PC-3 (cell line): ENCODE measurements at regions not wholly inside any gene's neighbourhood (a gene's known extent, or its start where the extent isn't known, plus 50 kb on each side); places are given as distances from the start of the nearest gene placed in this dataset.
"Not testable (repeated sequence)": the region's sequence is repeated elsewhere in the genome, so short reads cannot be mapped to it uniquely, and the experiment has no call there.

ENCODE experiments used
- ATAC-seq: fragments of 200-7000 bp; cut with Tn5 transposase; 2 replicates; pipeline ENCODE4 v1.9.1; 2020; ENCODE audit warnings: mild to moderate bottlenecking, moderate library complexity
- BruUV-seq: library from RNA; stranded (reverse); fragments of 400-500 nt; replicated peaks from 2 replicates; lab custom pipeline; 2021; lab: Mats Ljungman, UMichigan
- CTCF ChIA-PET: fragments of 300-600 bp; sonication (Branson Sonifier 250); formaldehyde crosslinking; loops from one replicate; lab custom pipeline; 2022; ENCODE audit warnings: antibody characterized with exemption; lab: Charles Lee
- POLR2A ChIA-PET: fragments of 300-600 bp; sonication (Branson Sonifier 250); formaldehyde crosslinking; loops from one replicate; lab custom pipeline; 2022; ENCODE audit warnings: antibody characterized with exemption; ENCODE audit not compliant: unreplicated experiment; lab: Charles Lee
- DNase-seq: peaks from one replicate; pipeline ENCODE4 v3.0.0-alpha.2; 2015
- H2AFZ ChIP-seq: fragments of 300-600 bp; sonication (generic); 2 replicates; pipeline ENCODE4 v1.6.0; 2016; ENCODE audit warnings: antibody characterized with exemption, low read length
- H3F3A ChIP-seq: fragments of 300-600 bp; sonication (generic); one replicate; pipeline ENCODE4 v1.6.0; 2017; ENCODE audit warnings: antibody characterized with exemption, low read length, control low read depth, mild to moderate bottlenecking; ENCODE audit not compliant: unreplicated experiment
- H3K27ac ChIP-seq: fragments of 300-600 bp; sonication (generic); 2 replicates; pipeline ENCODE4 v1.5.1; 2016; ENCODE audit warnings: mild to moderate bottlenecking, low read length
- H3K27me3 ChIP-seq: fragments of 300-600 bp; sonication (generic); 2 replicates; pipeline ENCODE4 v1.6.1; 2016; ENCODE audit warnings: low read length, mixed read lengths
- H3K36me3 ChIP-seq: fragments of 300-600 bp; sonication (generic); 2 replicates; pipeline ENCODE4 v1.6.1; 2016; ENCODE audit warnings: low read depth, mixed run types, low read length, mixed read lengths
- H3K4me1 ChIP-seq: fragments of 300-600 bp; sonication (generic); 2 replicates; pipeline ENCODE4 v1.5.1; 2016; ENCODE audit warnings: low read length; ENCODE audit not compliant: insufficient read depth
- H3K4me2 ChIP-seq: fragments of 300-600 bp; sonication (generic); 2 replicates; pipeline ENCODE4 v1.6.0; 2016; ENCODE audit warnings: low read length
- H3K4me3 ChIP-seq: fragments of 300-600 bp; sonication (generic); 2 replicates; pipeline ENCODE4 v1.5.1; 2016; ENCODE audit warnings: mild to moderate bottlenecking, low read length, mixed read lengths
- H3K79me2 ChIP-seq: fragments of 300-600 bp; sonication (generic); 2 replicates; pipeline ENCODE4 v1.6.1; 2017; ENCODE audit warnings: low read length, mixed read lengths
- H3K9ac ChIP-seq: fragments of 300-600 bp; sonication (generic); 2 replicates; pipeline ENCODE4 v1.6.0; 2016; ENCODE audit warnings: mild to moderate bottlenecking, low read length
- H3K9me2 ChIP-seq: fragments of 300-600 bp; sonication (generic); replicated peaks from 2 replicates; pipeline ENCODE4 v1.6.1; 2016; ENCODE audit warnings: mixed run types, low read length, mixed read lengths
- H3K9me3 ChIP-seq: fragments of 300-600 bp; sonication (generic); 2 replicates; pipeline ENCODE4 v1.6.1; 2016; ENCODE audit warnings: low read length, mixed read lengths
- H4K20me1 ChIP-seq: fragments of 300-600 bp; sonication (generic); 2 replicates; pipeline ENCODE4 v1.6.1; 2016; ENCODE audit warnings: low read length, mixed read lengths
- CTCF ChIP-seq: fragments of 300-600 bp; sonication (generic); conservative IDR thresholded peaks from 2 replicates; pipeline ENCODE4 v1.5.1; 2017; ENCODE audit warnings: antibody characterized with exemption, low read depth, mild to moderate bottlenecking, low read length
- EZH2 ChIP-seq: fragments of 300-600 bp; sonication (generic); IDR thresholded peaks from one replicate; pipeline ENCODE4 v1.6.1; 2017; ENCODE audit warnings: antibody characterized with exemption, mild to moderate bottlenecking, low read length; ENCODE audit not compliant: unreplicated experiment
- EZH2phosphoT487 ChIP-seq: fragments of 300-600 bp; sonication (generic); IDR thresholded peaks from 2 replicates; pipeline ENCODE4 v1.6.1; 2018; ENCODE audit warnings: mild to moderate bottlenecking, antibody characterized with exemption, low read length, borderline replicate concordance
- intact Hi-C: fragments of 100-400 bp; cut with micrococcal nuclease; formaldehyde crosslinking; loops from 2 replicates; pipeline ENCODE4 v1.9.0; 2023

- CTCF ChIA-PET = no interaction called here
- no peak overlapping the region for H3K9ac ChIP-seq
- H3K4me3 ChIP-seq = no peak overlapping the region
- intact Hi-C loops = no loop called here
- H4K20me1 ChIP-seq = no peaks in the 10 kb centered on the region
- H3K27ac ChIP-seq = no peak overlapping the region
- POLR2A ChIA-PET = no interaction called here
- no peaks in the 10 kb centered on the region for H3K4me1 ChIP-seq
- no peaks in the 10 kb centered on the region for H3K79me2 ChIP-seq
- ATAC-seq = peak; percentile 29
- H3F3A ChIP-seq = no peaks in the 10 kb centered on the region
- TF ChIP-seq CTCF (no peak), EZH2 (no peak), EZH2phosphoT487 (no peak)
- no peak overlapping the region for H3K4me2 ChIP-seq
- DNase-seq = peak; percentile 61
- no TSS peak for BruUV-seq
- no peaks in the 10 kb centered on the region for H3K27me3 ChIP-seq
- H3K9me3 ChIP-seq = no peaks in the 10 kb centered on the region
- no peaks in the 10 kb centered on the region for H3K9me2 ChIP-seq
- H2AFZ ChIP-seq = no peak overlapping the region
- no peaks in the 10 kb centered on the region for H3K36me3 ChIP-seq
These were observed 1193.4 kb downstream of the DSC3 start for GRCh38 chr18:29849144-29849543.

GRCh38 chr18:29841631-29842030 lies 1200.9 kb downstream of the DSC3 start:
- peak; percentile 51 for ATAC-seq
- H3K27me3 ChIP-seq = no peaks in the 10 kb centered on the region
- no peaks in the 10 kb centered on the region for H3K9me3 ChIP-seq
- TF ChIP-seq EZH2 (no peak), CTCF (no peak), EZH2phosphoT487 (no peak)
- no peak overlapping the region for H2AFZ ChIP-seq
- H3K9me2 ChIP-seq = no peaks in the 10 kb centered on the region
- H3K9ac ChIP-seq = no peak overlapping the region
- no TSS peak for BruUV-seq
- no peaks in the 10 kb centered on the region for H3K79me2 ChIP-seq
- peak overlapping the region; percentile 54 for H3K27ac ChIP-seq
- POLR2A ChIA-PET = interaction anchor here (0.6 kb wide), 1 partner anchor 112 kb away, joined by 4 read pairs; no protein-coding TSS in a partner anchor
- peak overlapping the region; percentile 30 for H3K4me2 ChIP-seq
- H3K4me3 ChIP-seq = no peak overlapping the region
- intact Hi-C loops = no loop called here
- CTCF ChIA-PET = interaction anchor here (0.5 kb wide), 1 partner anchor 784 kb away, joined by 3 read pairs; no protein-coding TSS in a partner anchor
- DNase-seq = peak; percentile 77
- H3K36me3 ChIP-seq = no peaks in the 10 kb centered on the region
- H4K20me1 ChIP-seq = no peaks in the 10 kb centered on the region
- no peaks in the 10 kb centered on the region for H3F3A ChIP-seq
- peaks cover 33% of the 10 kb centered on the region for H3K4me1 ChIP-seq

- H3K27ac ChIP-seq = no peak overlapping the region
- POLR2A ChIA-PET = no interaction called here
- H3K4me2 ChIP-seq = peak overlapping the region; percentile 12; the same call in 1 of the 2 replicates
- no peaks in the 10 kb centered on the region for H3F3A ChIP-seq
- peaks cover 33% of the 10 kb centered on the region for H3K4me1 ChIP-seq
- H2AFZ ChIP-seq = no peak overlapping the region
- DNase-seq (peak; percentile 79), ATAC-seq (peak; percentile 93)
- no peaks in the 10 kb centered on the region for H3K79me2 ChIP-seq
- CTCF ChIA-PET = no interaction called here
- TF ChIP-seq EZH2 = no peak
- TF ChIP-seq EZH2phosphoT487 = no peak
- no peak for TF ChIP-seq CTCF
- no peak overlapping the region for H3K4me3 ChIP-seq
- intact Hi-C loops = no loop called here
- no peaks in the 10 kb centered on the region for H4K20me1 ChIP-seq
- no peak overlapping the region for H3K9ac ChIP-seq
- no peaks in the 10 kb centered on the region for H3K27me3 ChIP-seq
- BruUV-seq = no TSS peak
- no peaks in the 10 kb centered on the region for H3K9me3 ChIP-seq
- no peaks in the 10 kb centered on the region for H3K9me2 ChIP-seq
- no peaks in the 10 kb centered on the region for H3K36me3 ChIP-seq
These were observed 1202.5 kb downstream of the DSC3 start for GRCh38 chr18:29840089-29840488.

- POLR2A ChIA-PET, H4K20me1 ChIP-seq, DNase-seq: not testable (repeated sequence)
These were observed 1203.6 kb downstream of the DSC3 start for GRCh38 chr18:29838961-29839360.

More at GRCh38 chr18:29838961-29839360, 1203.6 kb downstream of the DSC3 start:
- BruUV-seq, CTCF ChIA-PET, H3K36me3 ChIP-seq, H3F3A ChIP-seq, intact Hi-C loops, H2AFZ ChIP-seq, H3K9me3 ChIP-seq, ATAC-seq, H3K79me2 ChIP-seq, H3K27me3 ChIP-seq, H3K4me2 ChIP-seq, H3K27ac ChIP-seq, H3K9ac ChIP-seq, H3K4me3 ChIP-seq, H3K9me2 ChIP-seq: not testable (repeated sequence)
- H3K4me1 ChIP-seq = peaks cover 33% of the 10 kb centered on the region
